DMS114 treated with DMSO at 0.1 percent for 48 hours (cell line): ENCODE measurements at regions not wholly inside any gene's neighbourhood (a gene's known extent, or its start where the extent isn't known, plus 50 kb on each side); places are given as distances from the start of the nearest gene placed in this dataset.

Source experiments
- DNase-seq: peaks from one replicate; lab custom pipeline; 2025; ENCODE audit not compliant: unreplicated experiment; lab: John Stamatoyannopoulos, UW

DNA sequence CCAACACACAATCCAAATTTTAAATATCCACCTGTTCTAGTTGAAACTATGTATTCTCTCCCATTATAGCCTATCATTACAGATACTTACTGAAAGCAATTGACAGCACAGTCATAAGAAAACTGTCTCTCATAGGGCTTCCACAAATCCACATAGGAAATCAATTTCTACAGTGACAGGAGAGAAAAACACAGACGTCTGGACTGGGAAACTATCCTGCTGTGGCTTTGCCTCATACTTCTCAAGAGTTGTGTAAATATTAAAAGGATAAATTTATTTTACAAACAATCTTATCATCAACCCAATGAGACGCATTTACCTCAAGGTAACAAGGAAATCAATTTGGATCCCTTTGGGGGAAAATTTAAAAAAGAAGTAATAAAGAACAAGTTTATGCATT is 517.5 kb downstream of the EFNA5 start:
- no peak for DNase-seq

- DNase-seq: no peak
These were observed 521.3 kb downstream of the EFNA5 start for GRCh38 chr5:107149243-107150005.

DNA sequence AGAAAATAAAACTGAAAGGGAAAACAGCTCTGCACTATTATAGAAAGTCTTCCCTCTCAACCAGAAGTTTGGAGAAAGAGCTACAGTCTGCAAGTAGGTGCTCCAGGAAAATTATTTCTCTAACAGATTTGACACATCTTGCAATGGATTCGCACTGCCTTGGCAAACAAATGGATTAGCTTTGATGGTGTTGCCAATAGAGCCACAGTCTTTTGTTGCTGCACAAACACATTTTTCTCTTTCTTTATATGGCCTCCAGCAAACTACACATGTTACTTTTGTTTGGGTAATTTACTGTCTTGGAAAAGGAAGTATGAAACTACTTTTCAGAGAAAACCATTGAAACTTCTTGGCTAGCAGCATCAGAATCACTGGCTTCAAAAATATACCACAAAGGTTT is 523.1 kb downstream of the EFNA5 start:
- no peak for DNase-seq

- DNase-seq: no peak
These were observed 523.8 kb downstream of the EFNA5 start for GRCh38 chr5:107146901-107147300.

DNA sequence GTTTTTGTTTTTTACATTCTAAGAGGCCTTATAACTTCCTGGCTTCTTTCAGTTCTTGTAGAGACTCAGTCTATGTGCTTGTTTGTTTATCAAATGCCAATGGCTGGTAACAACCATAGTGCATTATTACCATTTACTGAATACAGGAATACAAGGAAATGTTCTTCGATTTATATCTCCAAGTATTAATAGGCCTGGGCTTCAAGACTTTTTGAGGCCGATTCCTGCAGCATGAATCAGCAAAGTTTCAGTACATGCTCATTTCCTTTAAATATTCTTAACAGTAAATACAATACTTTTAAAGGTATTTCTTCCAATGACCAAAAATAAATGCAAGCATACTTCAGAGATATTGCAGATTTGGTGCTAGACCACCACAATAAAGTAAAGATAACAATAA is 535.3 kb downstream of the EFNA5 start:
- no peak for DNase-seq

DNA sequence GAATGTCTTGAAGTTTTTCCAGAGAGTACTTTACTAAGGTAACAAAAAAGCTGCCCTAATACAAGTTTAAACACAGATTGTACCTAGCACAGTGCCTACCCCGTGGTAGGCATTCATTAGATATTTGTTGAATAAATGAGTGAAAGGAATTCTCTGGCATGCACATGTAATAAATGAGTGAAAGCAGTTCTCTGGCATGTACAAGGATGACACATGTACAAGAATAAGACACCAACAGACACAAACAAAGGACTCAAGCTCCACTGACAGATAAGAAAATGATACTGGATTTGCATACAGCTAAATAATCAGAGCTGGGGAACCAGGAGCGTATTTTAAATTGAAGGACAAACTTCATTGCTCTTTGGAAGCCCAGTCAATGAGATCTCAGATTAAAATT is 535.8 kb downstream of the EFNA5 start:
- no peak for DNase-seq

- no peak for DNase-seq
These were observed 541.7 kb downstream of the EFNA5 start for GRCh38 chr5:107129051-107129450.

- DNase-seq: no peak
These were observed 542.9 kb downstream of the EFNA5 start for GRCh38 chr5:107127878-107128277.

DNA sequence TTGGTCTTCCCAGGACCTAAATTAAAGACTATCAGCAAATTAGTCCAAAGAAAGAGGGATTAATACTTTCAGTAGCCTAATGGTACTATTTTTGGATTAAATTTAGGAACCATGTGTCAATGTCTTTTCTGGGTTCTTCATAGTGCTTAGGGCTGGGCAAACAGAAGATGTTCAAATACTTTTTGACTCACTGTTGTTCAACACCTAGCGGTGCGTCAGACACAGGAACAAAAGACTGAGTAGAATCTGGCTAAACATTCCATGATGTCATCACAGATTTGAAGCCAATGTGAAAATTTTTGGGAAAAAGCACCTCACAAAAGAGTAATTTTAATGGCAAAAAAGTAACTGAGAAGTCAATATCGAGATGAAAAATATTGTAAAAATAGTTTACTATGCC is 544.4 kb downstream of the EFNA5 start:
- DNase-seq: no peak

GRCh38 chr5:107124376-107124775 is 546.4 kb downstream of the EFNA5 start:
- DNase-seq: no peak

DNA sequence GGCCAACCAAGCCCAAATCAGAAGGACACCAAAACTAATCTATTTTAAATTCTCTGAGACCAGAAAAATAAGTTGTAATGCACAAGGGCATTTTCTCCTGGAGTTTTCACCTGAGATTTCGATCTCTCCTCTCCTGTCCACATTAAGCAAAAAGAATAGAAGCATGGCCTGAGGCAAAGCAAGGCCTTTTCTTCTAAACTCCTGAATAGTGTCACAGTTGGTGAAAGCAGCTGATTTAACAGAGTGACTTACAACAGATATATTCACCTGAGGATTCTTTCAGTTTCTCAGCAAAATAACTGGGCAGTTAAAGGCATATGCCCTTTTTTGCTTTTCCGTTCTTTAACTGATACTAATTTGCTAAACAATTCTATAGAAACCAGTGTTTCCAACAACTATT is 547.7 kb downstream of the EFNA5 start:
- DNase-seq: no peak

DNA sequence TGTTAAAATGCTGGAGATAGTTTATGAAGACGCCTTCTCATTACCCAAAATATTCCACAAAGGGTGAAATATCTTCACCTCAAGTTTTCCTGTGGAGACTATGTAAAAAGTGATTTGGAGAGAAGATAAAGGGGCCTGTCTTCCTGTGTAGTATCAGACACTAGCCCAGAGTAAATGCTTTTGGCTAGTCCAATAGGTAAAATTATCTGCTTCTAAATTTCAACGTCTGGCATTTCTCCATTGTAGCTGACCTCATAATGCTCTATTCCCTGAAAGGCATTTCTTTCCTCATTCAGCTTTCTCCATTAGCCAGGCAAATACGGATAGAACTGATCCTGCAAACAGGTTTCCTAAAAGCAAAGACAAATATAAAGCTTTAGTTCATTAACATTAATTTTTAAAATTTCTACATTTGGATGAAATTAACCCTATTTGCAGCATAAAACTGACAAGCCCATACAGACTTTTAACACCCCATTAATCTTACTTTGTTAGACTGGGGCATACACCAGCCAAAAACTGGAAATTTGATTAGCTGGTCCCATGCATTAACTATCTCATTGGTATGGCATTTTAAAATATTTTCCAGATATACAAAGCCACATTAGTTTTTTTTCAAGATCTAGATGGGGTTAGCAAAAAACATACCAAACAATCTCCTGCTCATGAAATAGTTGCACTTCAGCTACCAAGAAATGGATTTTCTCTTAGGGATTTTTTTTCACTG is 548.8 kb downstream of the EFNA5 start:
- DNase-seq: no peak

DNA sequence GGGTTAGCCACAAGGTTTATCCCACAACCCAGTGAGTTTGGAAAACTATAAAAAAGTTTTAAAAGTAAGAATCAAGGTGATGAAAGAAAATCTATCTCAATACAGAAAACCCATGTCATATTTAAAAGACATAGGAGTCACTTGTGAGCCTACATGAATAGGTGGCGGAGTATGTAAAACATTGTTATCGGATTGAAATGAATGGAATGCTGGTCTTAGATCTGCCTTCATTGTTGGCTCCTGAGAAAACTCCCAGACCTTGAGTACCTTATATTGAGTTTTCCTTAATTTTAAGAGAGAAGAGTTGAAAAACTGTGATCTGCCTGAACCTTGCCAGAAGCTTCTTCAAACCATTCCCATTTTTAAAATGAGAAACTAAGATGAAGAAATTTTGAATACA is 551.1 kb downstream of the EFNA5 start:
- no peak for DNase-seq

GRCh38 chr5:107118184-107119019 is 552.3 kb downstream of the EFNA5 start:
- no peak for DNase-seq

DNA sequence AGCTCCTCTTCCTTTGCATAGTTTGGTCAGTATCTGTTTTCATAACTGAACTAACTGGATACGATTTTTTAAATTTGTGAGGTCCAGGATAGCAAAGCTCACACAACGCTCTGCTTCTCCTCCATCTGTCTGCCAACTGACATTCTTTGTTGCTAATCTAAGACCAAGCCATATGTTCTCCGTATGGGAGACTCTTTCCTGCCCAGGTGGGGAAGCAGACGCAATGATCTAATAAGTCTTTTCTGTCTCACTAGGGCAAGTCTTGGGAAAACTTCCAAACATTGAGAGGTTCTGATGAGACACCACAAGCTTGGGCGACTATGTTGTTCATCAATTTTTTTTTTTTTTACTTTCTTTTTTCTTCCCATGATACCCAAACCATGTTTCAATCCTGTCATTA is 558.5 kb downstream of the EFNA5 start:
- DNase-seq: no peak

DNA sequence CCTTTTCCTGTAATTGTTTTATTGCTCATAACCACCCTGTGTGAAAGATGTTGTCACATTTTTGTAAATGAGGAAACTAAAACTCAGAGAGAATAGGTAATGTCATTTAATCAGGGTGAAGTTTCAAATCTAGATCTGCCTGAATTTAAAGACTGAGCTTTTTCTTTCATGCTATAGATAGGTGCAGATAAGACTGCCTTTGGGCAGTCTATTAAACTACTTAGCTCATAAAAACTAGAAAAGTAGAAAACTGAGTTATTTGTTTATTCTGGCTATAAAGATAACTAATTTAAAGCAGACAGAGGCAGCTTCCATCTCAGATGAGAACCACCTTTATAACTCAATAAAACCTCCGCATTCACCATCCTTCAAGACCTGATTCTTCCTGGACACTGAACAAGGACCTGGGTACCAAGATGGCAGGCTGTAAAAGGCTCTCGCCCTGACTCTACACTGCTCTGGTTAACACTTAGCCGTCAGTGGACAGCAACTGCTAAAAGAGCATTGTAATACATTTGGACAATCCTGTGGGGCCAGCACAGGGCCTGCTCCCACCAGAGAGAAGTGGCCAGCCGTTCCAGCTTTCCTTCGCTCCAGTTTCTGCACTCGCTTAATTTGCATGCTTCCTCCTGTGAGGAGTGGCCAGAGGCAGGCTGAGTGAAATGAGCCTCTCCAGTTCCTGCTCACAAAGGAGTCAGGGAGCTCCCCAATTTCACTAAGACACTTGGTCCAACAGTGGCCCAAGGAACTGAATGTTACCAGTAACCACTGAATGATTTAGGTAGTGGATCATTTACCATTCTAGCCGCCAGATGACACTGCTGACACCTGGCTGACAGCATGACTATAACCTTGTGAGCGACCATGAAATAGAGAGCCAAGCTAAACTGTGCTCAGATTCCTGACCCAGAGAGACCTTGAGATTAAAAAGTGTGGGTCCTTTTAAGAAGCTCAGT is 566.4 kb downstream of the EFNA5 start:
- no peak for DNase-seq

GRCh38 chr5:107103522-107103921 is 567.2 kb downstream of the EFNA5 start:
- no peak for DNase-seq

DNA sequence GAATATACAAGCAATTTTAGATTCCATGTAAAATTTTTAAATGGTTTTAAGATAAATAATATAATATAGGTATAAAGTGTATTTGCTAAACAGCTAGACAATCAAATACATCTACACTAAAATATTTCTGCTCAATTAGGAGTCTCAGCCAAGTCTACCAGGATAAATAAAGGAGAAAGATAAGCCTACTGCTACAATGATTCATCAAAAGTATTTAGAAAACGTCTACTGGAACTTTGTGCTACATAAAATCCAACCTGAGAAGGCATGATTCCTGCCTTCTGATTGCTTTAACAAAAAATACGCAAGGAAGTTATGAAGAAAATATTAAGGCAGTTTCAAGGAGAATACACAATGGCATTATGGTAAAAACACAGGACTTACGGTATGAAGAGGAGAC is 570.6 kb downstream of the EFNA5 start:
- DNase-seq: no peak

DNA sequence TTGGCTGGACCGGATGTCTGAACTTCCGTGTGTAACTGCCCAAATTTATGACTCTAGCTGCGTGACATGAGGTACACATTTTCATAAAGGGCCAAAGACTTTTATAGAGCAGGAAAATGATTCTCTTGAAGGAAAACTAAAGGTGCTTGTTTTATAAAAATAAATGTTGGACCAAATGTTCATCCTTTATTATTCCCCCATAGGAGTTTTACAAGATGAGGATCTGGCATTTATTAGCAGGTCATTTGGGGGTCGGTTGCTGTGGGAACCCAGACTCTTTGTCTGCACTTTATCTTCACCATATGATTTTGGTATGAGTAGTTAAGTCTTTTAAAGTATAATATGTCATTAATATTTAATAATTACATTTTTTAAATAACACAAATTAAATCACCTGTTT is 571.2 kb downstream of the EFNA5 start:
- no peak for DNase-seq

GRCh38 chr5:107092695-107093094 is 578.0 kb downstream of the EFNA5 start:
- DNase-seq: no peak

GRCh38 chr5:107090506-107090905 is 580.2 kb downstream of the EFNA5 start:
- no peak for DNase-seq
